SW480 (cell line): ENCODE measurements at regions not wholly inside any gene's neighbourhood (a gene's known extent, or its start where the extent isn't known, plus 50 kb on each side); places are given as distances from the start of the nearest gene placed in this dataset.

Source experiments
- DNase-seq: peaks from one replicate; pipeline ENCODE4 v3.0.0-alpha.2; 2016; ENCODE audit warnings: low spot score

DNA sequence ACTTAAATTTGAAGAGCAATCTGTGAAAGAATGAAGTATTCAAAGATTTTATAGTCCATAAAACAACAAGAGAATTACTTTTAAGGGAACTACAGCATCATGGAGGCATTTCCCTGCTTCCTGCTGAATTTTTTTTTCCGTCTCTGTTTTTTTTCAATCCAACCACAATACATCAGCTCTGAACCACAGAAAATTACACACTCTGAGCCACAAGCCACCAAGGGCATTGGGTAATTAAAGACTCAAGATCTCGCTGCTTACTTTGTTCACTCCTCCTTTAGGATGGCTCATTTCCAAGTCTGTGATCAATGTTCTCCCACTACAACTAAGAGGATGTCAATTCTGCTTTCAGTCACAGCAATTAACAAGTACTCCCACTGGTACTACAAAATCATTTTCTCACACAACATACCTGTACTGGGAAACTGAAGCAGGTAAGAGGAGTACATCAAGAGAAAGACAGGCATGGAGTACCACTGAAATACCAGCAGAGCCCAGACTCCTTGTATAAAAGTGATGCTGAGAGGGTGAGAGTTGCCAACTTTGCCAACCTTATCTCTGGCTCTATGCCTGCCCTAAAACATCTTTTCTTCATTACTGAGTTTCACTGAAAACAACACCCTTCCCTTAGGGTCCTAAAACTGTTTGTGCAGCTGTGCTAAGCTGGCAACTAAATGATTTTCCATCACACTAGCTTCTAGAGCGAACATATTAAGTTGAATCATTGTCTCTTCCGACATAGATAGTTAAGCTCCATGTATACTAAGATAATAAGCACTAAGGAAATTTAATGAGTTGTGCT lies 105.8 kb upstream of the MAGEB18 start:
- no peak for DNase-seq

DNA sequence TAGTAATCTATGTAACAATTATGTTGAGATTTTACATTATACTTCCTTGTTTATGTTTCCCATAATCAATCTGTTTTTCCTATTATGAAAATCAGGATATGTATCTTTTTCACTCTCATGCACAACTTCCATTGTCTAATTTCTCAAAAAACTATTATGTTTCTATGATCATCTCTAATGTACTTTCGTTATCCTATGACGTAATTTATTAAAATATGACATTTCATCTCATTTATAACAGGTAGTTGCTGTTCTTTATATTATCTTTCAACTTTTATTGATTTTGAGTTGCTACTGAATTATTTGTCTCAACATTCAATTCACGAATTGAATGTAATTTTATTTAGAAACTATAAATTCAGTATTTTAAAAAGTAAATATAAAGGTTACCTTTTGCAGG lies 100.8 kb upstream of the MAGEB18 start:
- no peak for DNase-seq

DNA sequence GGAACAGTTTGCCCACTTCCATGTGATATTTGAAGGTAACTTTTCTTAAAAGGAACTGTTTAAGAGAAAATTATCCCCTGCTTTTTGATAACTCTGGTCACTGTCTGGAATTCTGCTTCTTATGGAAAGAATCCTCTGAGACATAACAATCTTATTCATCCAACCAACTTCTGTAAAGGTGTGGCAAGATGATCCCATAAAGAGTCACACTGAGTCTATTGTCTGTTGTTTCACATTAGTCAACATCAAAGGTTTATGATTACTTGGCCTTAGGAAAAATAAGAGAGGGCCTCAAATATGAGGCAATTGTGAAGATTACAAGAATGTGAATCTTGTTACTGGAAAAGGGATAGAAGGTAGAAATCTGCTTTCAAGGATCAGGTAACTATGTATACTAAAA lies 88.0 kb upstream of the MAGEB18 start:
- DNase-seq = no peak

DNA sequence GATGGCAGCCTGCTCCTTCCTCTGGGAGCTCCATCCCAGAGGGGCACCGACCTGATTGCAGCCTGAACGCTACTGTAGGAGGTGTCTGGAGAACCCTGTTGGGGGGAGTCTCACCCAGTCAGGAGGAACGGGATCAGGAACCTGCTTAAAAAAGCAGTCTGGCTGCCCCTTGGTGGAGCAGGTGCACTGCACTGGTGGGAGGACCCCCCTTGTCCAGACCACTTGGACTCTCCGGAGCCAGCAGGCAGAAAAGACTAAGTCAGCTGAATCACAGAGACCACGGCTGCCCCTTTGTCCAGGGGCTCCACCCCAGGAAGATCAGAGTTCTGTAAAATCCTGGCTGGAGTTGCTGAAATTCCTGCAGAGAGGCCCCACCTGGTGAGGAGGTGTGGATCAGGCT lies 67.3 kb upstream of the MAGEB18 start:
- DNase-seq = no peak

DNA sequence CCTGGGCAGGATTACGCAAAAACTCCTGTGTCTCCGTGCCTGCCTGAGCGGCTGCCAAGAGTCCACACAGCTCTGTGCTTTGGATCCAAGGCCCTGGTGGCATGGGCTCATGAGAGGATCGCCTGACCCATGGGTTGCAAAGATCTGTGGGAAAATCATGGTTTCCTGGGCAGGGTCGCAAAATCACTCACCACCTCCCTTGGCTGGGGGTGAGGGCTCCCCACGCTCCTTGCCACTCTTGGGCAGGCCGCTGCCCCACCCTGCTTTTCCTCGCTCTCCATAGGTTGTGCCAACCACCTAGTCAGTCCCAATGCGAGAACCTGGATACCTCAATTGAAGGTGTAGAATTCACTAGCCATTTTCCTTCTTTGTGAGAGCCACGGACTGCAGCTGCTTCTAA lies 66.5 kb upstream of the MAGEB18 start:
- DNase-seq = no peak

DNA sequence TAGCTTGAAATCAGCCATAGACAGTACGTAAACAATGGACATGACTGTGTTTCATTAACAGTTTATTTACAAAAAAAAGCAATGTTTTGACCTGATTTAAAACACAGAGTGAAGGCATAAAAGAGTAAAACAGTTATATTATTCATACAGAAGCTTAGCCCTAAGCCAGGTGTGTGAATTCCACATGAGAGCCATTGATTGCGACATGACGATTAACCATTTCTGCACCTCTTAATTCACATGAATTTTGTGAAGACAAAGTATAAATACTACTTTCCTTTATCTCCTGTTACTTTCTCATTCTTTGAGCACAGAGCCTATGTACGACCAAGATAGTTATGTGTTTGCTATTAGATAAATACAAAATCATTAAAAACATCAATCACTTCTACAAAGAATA lies 55.0 kb upstream of the MAGEB18 start:
- DNase-seq = no peak
